ENCODE measurements at regions not wholly inside any gene's neighbourhood (a gene's known extent, or its start where the extent isn't known, plus 50 kb on each side); places are given as distances from the start of the nearest gene placed in this dataset.

- Histone ChIP-seq H3K4me1 (ENCODE audit: insufficient read depth, low read length) (no peaks in the 10 kb centered on the region), H3K79me2 (ENCODE audit: insufficient read depth, low read length) (no peaks in the 10 kb centered on the region), H3K4me3 (ENCODE audit: low read depth in 1 of 2, low read length in 2 of 2) (no peak overlapping the region), H3K9me3 (ENCODE audit: insufficient read depth, low read length, severe bottlenecking) (no peaks in the 10 kb centered on the region), H3K4me2 (ENCODE audit: insufficient read depth, low read length) (no peak overlapping the region), H2AFZ (ENCODE audit: low read depth, low read length) (no peak overlapping the region), H3K27me3 (ENCODE audit: insufficient read depth, low read length, poor library complexity) (no peaks in the 10 kb centered on the region), H4K20me1 (ENCODE audit: insufficient read depth, low read length) (no peaks in the 10 kb centered on the region), H3K36me3 (ENCODE audit: insufficient read depth, low read length) (no peaks in the 10 kb centered on the region), H3K27ac (ENCODE audit: low read length) (no peak overlapping the region), H3K9ac (ENCODE audit: low read depth, low read length) (no peak overlapping the region)
- no peak for ATAC-seq (ENCODE audit: insufficient read depth, low read depth)
- DNase-seq = no peak
- no peak for TF ChIP-seq EZH2 (IDR thresholded peaks at IDR 0.05; ENCODE audit: borderline replicate concordance, low read depth, low read length, severe bottlenecking)
- no peak for TF ChIP-seq CTCF (IDR thresholded peaks at IDR 0.05; ENCODE audit: borderline replicate concordance, extremely low read depth, low read length, poor library complexity, severe bottlenecking)
Measured at GRCh38 chr1:194268839-194269238, 1082.4 kb upstream of the B3GALT2 start.

GRCh38 chr1:194267021-194267420 is 1080.6 kb upstream of the B3GALT2 start:
- DNase-seq (no peak), ATAC-seq (ENCODE audit: insufficient read depth, low read depth) (no peak)
- Histone ChIP-seq H3K27me3 (ENCODE audit: insufficient read depth, low read length, poor library complexity) (no peaks in the 10 kb centered on the region), H3K4me1 (ENCODE audit: insufficient read depth, low read length) (no peaks in the 10 kb centered on the region), H3K27ac (ENCODE audit: low read length) (no peak overlapping the region), H3K79me2 (ENCODE audit: insufficient read depth, low read length) (no peaks in the 10 kb centered on the region), H3K9ac (ENCODE audit: low read depth, low read length) (no peak overlapping the region), H3K9me3 (ENCODE audit: insufficient read depth, low read length, severe bottlenecking) (no peaks in the 10 kb centered on the region), H2AFZ (ENCODE audit: low read depth, low read length) (no peak overlapping the region), H3K4me3 (ENCODE audit: low read depth in 1 of 2, low read length in 2 of 2) (no peak overlapping the region), H4K20me1 (ENCODE audit: insufficient read depth, low read length) (no peaks in the 10 kb centered on the region), H3K4me2 (ENCODE audit: insufficient read depth, low read length) (no peak overlapping the region), H3K36me3 (ENCODE audit: insufficient read depth, low read length) (no peaks in the 10 kb centered on the region)
- TF ChIP-seq CTCF (IDR thresholded peaks at IDR 0.05; ENCODE audit: borderline replicate concordance, extremely low read depth, low read length, poor library complexity, severe bottlenecking) = no peak

- no peak for DNase-seq
- ATAC-seq (ENCODE audit: insufficient read depth, low read depth) = no peak
- Histone ChIP-seq H3K4me1 (ENCODE audit: insufficient read depth, low read length) (no peaks in the 10 kb centered on the region), H3K27ac (ENCODE audit: low read length) (no peak overlapping the region), H3K27me3 (ENCODE audit: insufficient read depth, low read length, poor library complexity) (no peaks in the 10 kb centered on the region), H3K79me2 (ENCODE audit: insufficient read depth, low read length) (no peaks in the 10 kb centered on the region), H3K9me3 (ENCODE audit: insufficient read depth, low read length, severe bottlenecking) (no peaks in the 10 kb centered on the region), H3K36me3 (ENCODE audit: insufficient read depth, low read length) (no peaks in the 10 kb centered on the region), H3K9ac (ENCODE audit: low read depth, low read length) (no peak overlapping the region), H3K4me2 (ENCODE audit: insufficient read depth, low read length) (no peak overlapping the region), H4K20me1 (ENCODE audit: insufficient read depth, low read length) (no peaks in the 10 kb centered on the region), H2AFZ (ENCODE audit: low read depth, low read length) (no peak overlapping the region), H3K4me3 (ENCODE audit: low read depth in 1 of 2, low read length in 2 of 2) (no peak overlapping the region)
- no peak for TF ChIP-seq EZH2 (IDR thresholded peaks at IDR 0.05; ENCODE audit: borderline replicate concordance, low read depth, low read length, severe bottlenecking)
- no peak for TF ChIP-seq CTCF (IDR thresholded peaks at IDR 0.05; ENCODE audit: borderline replicate concordance, extremely low read depth, low read length, poor library complexity, severe bottlenecking)
Measured at GRCh38 chr1:194256010-194256409, 1069.6 kb upstream of the B3GALT2 start.

GRCh38 chr1:194252199-194252598 is 1065.8 kb upstream of the B3GALT2 start:
- ATAC-seq (ENCODE audit: insufficient read depth, low read depth) (no peak), DNase-seq (no peak)
- H3K4me1 ChIP-seq (ENCODE audit: insufficient read depth, low read length) = no peaks in the 10 kb centered on the region
- no peaks in the 10 kb centered on the region for H3K36me3 ChIP-seq (ENCODE audit: insufficient read depth, low read length)
- no peaks in the 10 kb centered on the region for H3K9me3 ChIP-seq (ENCODE audit: insufficient read depth, low read length, severe bottlenecking)
- no peak overlapping the region for H3K4me2 ChIP-seq (ENCODE audit: insufficient read depth, low read length)
- no peak overlapping the region for H2AFZ ChIP-seq (ENCODE audit: low read depth, low read length)
- no peak overlapping the region for H3K27ac ChIP-seq (ENCODE audit: low read length)
- TF ChIP-seq EZH2 (IDR thresholded peaks at IDR 0.05; ENCODE audit: borderline replicate concordance, low read depth, low read length, severe bottlenecking) (no peak), CTCF (IDR thresholded peaks at IDR 0.05; ENCODE audit: borderline replicate concordance, extremely low read depth, low read length, poor library complexity, severe bottlenecking) (no peak)
- no peaks in the 10 kb centered on the region for H3K79me2 ChIP-seq (ENCODE audit: insufficient read depth, low read length)
- H4K20me1 ChIP-seq (ENCODE audit: insufficient read depth, low read length) = no peaks in the 10 kb centered on the region
- H3K27me3 ChIP-seq (ENCODE audit: insufficient read depth, low read length, poor library complexity) = no peaks in the 10 kb centered on the region
- no peak overlapping the region for H3K9ac ChIP-seq (ENCODE audit: low read depth, low read length)
- no peak overlapping the region for H3K4me3 ChIP-seq (ENCODE audit: low read depth in 1 of 2, low read length in 2 of 2)
